ENCODE measurements at regions not wholly inside any gene's neighbourhood (a gene's known extent, or its start where the extent isn't known, plus 50 kb on each side); places are given as distances from the start of the nearest gene placed in this dataset.
"Not testable (repeated sequence)": the region's sequence is repeated elsewhere in the genome, so short reads cannot be mapped to it uniquely, and the experiment has no call there.

DNA sequence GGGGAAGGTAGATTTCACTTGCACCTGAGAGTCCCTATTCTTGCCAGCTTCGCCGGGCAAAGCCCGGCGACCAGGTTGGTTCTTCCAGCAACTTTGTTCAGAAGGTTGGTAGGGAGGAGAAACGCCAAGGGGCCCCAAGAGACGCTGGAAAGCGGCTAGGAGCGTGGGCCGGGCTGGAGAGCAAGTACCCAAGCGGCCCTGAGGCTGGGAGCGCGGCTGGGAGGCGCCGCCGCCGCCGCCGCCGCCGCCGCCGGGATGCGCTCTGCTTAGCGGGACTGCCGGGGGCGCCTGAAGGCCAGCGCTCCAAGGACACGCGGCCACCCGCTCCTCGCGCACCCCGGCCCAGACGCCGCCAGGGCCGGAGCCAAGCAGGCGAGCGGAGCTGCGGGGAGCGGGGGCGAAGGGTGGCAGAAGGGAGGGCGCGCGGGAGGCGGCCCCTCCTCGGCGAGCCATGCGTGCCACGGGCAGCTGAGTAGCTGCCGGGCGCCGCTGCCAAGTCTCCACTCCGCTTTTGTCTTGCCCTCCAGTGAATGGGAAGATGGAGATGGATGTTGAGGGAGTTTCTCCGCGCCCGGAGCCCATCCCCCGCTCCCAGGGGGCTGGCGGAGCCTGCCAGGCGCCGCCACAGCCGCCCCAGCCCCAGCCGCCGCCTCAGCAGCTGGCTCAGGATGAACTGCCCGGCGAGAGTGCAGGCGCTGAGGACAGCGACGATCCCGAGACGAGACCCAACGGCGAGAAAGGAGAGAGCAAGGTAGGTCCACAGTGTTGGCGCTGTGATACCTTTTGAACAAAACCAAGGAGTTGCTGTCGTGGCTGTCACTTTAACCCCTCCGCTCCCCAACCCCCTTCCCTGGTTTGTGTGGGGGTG, 227.4 kb upstream of the AZI2 start:
- DNase-seq = peak in 9 of 10 donors; percentile 14 to 85 (median 32)
- intact Hi-C loops (cut with DNase I) = no loop called here

DNA sequence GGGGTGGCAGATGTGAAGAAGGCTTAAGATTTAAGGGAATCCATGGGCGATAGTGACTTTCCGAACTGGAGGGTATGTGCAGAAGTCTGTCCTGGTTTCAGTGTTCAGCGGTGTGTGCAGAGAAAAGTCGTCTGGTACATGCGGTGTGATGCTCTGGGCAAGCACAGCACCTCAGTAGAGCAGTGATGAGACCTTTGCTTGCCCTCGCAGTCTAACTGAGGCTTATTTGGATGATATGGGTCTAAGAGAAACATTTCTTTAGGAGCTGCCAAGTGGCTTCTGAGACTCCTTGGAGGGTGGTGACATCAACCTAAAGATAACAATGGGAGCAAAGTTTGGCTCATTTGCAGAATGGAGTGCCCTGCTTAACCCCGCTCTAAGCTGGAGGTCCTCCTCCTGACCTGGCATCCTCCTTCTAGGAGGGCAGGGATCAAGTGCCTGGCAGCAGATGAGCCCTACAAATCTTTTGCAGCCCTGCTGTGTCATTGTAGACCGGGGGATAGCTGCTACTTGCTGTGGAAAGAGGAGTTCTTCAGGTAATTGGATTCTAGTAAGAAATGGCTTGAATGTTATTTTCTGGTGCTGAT, 228.1 kb upstream of the AZI2 start:
- DNase-seq = peak in 3 of 10 donors; percentile 5 to 52 (median 8)

DNA sequence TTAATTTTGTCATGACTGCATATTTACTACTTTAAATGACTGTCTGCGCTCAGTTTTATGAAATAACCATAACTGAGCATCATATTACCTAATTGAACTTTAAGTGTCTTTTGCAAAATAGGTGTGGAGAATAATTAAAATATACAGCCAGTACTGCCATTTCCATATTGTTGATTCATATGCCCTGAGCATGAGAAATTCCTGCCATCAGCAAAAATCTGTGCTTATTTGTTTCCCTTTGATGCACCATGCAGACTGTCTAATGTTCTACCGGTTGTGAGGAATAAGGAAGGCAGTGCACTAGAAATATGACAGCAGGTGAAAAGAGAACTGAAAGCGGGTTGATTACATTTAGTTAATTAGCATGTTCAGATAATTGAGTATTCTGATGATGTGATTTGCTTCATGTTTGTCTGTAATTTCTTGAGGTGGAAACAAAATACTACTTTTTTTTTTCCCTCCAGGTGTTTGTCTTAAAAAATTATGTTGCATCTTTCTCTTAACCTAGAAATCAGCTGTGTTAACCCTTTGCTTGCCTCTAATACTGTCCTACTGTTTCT, 229.4 kb upstream of the AZI2 start:
- intact Hi-C loops (cut with DNase I) = no loop called here
- DNase-seq = no peak

More for the DNA sequence above, 228.1 kb upstream of the AZI2 start:
- intact Hi-C loops (cut with DNase I) = no loop called here

GRCh38 chr3:28586325-28586724, 237.7 kb upstream of the AZI2 start:
- intact Hi-C loops (cut with DNase I) = no loop called here
- DNase-seq = no peak

DNA sequence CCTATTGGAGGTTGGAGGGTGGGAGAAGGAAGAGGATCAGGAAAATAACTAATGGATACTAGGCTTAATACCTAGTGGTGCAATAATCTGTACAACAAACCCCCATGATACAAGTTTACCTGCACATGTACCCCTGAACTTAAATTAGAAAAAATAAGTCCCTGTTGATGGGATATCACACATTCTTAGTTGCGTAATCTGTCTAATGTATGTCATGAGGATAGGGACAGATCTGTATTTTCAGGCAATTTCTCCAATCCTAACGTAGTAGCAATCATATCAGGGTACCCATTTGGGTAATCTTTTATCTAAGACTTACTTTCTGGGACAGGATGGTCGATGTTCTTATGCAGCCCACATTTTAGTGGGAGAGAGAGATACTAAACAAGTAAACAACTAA, 239.1 kb upstream of the AZI2 start:
- DNase-seq = no peak
- intact Hi-C loops (cut with DNase I) = no loop called here

- intact Hi-C loops (cut with DNase I) = no loop called here
- DNase-seq = no peak
Observed at GRCh38 chr3:28590216-28590615, 241.6 kb upstream of the AZI2 start.

- DNase-seq = no peak
Observed at GRCh38 chr3:28590860-28591259, 242.2 kb upstream of the AZI2 start.

DNA sequence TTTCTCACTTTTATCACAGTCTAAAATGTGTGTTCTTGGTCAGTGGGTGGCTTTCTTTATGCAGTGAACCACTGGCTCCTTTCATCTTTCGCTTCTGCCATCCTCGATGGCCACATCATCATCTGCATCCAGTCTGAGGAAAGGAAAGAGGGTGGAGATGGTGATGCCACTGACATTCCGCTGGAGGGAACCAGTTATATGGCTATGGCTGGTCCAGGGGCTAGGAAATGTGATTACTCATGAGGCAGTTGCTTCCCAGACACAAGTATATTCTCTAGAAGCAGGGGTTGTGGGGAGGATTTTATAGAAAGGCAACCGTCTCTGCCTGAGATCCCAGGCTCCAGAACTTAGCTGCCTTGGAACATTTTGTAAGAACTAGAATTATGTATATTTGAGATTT, 246.7 kb upstream of the AZI2 start:
- no peak for DNase-seq
- intact Hi-C loops (cut with DNase I) = no loop called here

More at GRCh38 chr3:28590860-28591259, 242.2 kb upstream of the AZI2 start:
- intact Hi-C loops (cut with DNase I) = no loop called here

DNA sequence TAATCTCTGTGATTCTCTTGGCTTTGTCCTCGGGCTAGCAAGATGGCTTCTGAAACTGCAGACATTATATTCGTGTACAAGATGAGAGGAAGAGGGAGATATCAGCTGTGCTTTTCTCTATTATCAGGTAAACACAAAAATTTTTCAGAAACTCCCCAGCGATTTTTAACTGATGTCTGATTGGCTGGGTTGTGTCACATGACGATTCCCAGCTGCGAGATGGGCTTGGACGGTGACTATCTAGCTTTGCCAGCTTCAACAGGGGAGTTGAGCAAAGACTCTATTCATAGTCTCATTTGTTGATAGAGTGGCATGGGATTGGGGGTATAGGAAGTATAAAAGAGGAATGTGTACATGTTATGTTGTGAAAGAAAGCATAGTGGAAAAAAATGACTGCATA, 248.8 kb upstream of the AZI2 start:
- no peak for DNase-seq

GRCh38 chr3:28598165-28598564, 249.5 kb upstream of the AZI2 start:
- intact Hi-C loops (cut with DNase I) = no loop called here
- DNase-seq = no peak

More for the DNA sequence above, 248.8 kb upstream of the AZI2 start:
- intact Hi-C loops (cut with DNase I) = no loop called here

GRCh38 chr3:28601291-28601690, 252.7 kb upstream of the AZI2 start:
- no peak for DNase-seq
- intact Hi-C loops (cut with DNase I) = no loop called here

GRCh38 chr3:28606283-28606682, 257.7 kb upstream of the AZI2 start:
- no peak for DNase-seq
- intact Hi-C loops (cut with DNase I) = no loop called here

- intact Hi-C loops (cut with DNase I) = no loop called here
- no peak for DNase-seq
Observed at GRCh38 chr3:28612232-28612631, 263.6 kb upstream of the AZI2 start.

DNA sequence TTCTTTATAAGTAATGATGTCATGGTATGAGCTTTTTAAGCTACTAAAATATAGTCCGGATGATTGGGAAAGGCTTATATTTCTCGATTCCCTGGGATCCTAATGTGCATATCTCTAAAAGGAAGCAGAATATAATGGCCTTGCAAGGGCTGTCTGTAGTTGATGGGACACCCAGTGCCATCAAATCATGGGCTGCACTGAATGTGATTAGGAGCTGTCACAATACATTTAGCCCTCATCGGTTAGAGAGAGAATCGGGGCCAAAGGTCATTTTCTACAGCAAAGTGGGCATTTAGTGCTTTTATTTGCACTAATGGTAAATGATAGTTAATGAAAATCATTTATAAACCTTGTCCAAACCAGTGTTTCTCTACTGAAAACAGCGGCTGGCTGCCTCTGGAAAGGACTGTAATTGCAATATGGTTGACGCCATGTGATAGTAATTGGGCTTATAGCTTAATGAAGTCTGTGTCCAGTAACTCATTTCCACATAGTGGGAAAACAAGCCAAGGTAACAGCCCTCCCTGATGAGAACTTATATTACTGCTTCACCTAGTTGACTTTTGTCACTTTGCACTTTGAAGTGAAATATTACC, 265.0 kb upstream of the AZI2 start:
- intact Hi-C loops (cut with DNase I) = no loop called here
- no peak for DNase-seq

DNA sequence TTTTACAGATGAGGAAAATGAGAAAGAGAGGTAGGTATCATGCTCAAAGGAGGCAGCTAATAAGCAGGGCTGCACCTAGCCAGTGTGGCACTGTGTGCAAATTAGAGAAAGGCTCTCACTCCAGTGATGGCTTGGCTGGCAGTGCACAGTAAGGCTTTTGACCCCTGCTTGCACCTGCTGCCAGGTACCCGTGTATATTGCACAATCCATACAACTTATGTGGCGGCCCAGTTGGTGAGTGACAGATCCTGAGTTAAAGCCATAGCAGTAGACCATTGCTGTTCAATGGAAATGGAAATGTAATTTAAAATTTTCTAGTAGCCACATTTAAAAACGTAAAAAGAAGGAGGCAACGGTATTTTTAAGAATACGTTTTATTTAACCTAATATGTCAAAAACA, 266.4 kb upstream of the AZI2 start:
- DNase-seq = no peak
- intact Hi-C loops (cut with DNase I) = no loop called here

- DNase-seq = no peak
- intact Hi-C loops (cut with DNase I) = no loop called here
Observed at GRCh38 chr3:28615971-28616370, 267.3 kb upstream of the AZI2 start.

GRCh38 chr3:28617821-28618220, 269.2 kb upstream of the AZI2 start:
- no peak for DNase-seq

DNA sequence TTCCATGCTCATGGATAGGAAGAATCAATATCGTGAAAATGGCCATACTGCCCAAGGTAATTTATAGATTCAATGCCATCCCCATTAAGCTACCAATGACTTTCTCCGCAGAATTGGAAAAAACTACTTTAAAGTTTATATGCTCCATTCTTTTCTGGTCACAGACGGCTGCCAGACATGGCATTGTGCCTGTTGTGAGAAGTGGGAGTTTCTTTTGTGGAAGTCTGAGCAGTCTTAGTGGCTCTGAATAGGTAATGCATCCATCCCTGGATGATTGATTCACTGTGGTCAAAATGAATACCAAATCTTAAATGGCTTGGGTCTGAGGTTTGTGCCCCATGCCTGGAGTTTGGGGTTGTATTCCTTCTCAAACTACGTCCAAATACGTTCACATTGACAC, 274.5 kb upstream of the AZI2 start:
- DNase-seq = no peak
- intact Hi-C loops (cut with DNase I) = no loop called here

More at GRCh38 chr3:28617821-28618220, 269.2 kb upstream of the AZI2 start:
- intact Hi-C loops (cut with DNase I) = no loop called here

DNA sequence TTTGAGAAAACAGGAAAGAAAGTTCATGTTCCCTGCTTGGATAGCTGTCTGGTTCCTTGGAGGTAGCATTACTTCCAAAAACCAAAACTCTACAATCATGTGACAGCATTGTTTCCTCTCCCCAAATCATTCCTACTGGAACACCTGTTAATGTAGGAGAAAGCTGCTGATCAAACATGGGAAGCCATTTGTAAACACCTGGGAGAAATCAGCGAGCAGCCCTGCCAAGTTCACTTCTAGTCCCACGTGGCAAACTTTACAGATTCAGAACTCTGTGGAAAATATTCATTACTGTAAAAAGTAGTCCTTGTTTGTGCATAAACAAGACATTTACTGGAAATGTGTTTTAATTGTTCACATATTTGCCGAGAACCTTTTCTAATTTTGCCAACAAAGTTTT, 275.5 kb upstream of the AZI2 start:
- intact Hi-C loops (cut with DNase I) = no loop called here

DNA sequence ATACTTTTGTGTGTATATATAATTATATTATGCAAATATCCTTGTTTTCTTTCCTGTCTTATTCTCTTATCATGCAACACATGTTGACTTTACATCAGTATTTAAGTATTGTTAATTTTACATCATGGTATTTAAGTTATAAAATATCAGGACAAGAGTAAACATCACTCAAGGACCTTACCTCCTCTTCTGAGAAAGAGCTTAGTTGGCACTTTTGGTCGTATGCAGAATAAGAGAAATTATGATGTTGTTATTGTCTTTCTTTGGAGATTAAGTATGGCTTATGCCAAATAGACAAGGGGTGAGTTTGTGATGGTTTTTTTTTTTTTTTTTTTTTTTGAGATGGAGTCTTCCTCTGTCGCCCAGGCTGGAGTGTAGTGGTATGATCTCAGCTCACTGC, 279.2 kb upstream of the AZI2 start:
- intact Hi-C loops (cut with DNase I); DNase-seq: not testable (repeated sequence)

More for the DNA sequence above, 275.5 kb upstream of the AZI2 start:
- DNase-seq = no peak

DNA sequence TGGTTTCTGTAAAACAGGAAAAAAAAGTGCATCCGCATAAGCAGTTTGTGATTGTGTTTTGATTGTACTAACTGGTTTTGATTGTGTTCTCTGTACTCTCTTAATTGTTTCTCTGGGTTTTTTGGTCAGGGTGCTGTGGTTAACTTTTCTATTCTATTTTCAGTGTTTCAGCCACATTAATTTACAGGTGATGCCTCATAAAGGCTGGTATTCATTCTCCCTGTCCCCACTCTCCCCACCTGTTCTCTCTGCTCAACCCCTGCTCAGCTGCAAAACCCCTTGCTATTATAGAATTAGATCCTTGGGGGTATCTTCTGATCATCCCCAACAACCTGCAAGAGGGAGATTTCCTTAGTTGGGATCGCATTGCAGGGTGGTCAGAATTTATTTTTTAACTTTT, 285.4 kb upstream of the AZI2 start:
- no peak for DNase-seq
- intact Hi-C loops (cut with DNase I) = no loop called here
